Upper lobe of right lung (tissue), 1 donor: ENCODE measurements at regions not wholly inside any gene's neighbourhood (a gene's known extent, or its start where the extent isn't known, plus 50 kb on each side); places are given as distances from the start of the nearest gene placed in this dataset.
"Not testable (repeated sequence)": the region's sequence is repeated elsewhere in the genome, so short reads cannot be mapped to it uniquely, and the experiment has no call there.

Source experiments
- ATAC-seq: fragments of 200-7000 bp; cut with Tn5 transposase; one replicate; pipeline ENCODE4 v1.9.1; 2020; ENCODE audit warnings: mild to moderate bottlenecking, moderate library complexity
- DNase-seq: peaks from one replicate; pipeline ENCODE4 v3.0.0-alpha.2; 2020
- H3K27ac ChIP-seq: fragments of 200-600 bp; one replicate; pipeline ENCODE4 v1.8.0; 2022
- H3K27me3 ChIP-seq: fragments of 200-600 bp; one replicate; pipeline ENCODE4 v1.8.0; 2022; ENCODE audit warnings: mild to moderate bottlenecking
- H3K36me3 ChIP-seq: fragments of 200-600 bp; one replicate; pipeline ENCODE4 v1.8.0; 2022
- H3K4me1 ChIP-seq: fragments of 200-600 bp; one replicate; pipeline ENCODE4 v1.8.0; 2022
- H3K4me3 ChIP-seq: fragments of 200-600 bp; one replicate; pipeline ENCODE4 v1.8.0; 2022; ENCODE audit warnings: mild to moderate bottlenecking
- H3K9me3 ChIP-seq: fragments of 200-600 bp; one replicate; pipeline ENCODE4 v1.8.0; 2022
- intact Hi-C: fragments of 100-400 bp; cut with DNase I; formaldehyde crosslinking; loops from one replicate; pipeline ENCODE4 v1.11.0; 2022
- TF ChIP-seq, protein P1 (sequence below): fragments of 200-600 bp; IDR thresholded peaks from one replicate; pipeline ENCODE4 v1.8.0; 2022; ENCODE audit warnings: antibody characterized with exemption
- donor health status: DM: no; HTN: yes; CAD: no; lungs with severe emphysema.

DNA sequence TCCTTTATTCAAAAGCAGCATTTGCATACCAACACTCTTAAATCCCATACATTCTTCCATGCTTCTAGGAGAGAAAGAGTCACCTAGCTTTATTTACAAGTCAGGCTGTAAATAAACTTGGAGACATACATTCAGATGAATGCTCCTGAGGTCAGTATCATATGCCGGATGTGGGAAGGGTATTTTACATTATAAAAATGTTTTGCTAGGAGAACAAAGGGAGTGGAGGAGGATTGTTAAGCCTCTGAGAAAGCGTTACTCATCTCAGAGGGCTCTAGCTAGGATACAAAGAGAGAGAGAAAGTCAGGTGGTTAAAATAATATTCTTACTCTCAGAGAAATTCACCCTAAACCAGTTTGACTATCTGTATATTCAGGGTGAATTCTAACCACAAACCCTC is 300.9 kb upstream of the NPSR1 start:
- Histone ChIP-seq H3K27ac (no peak overlapping the region), H3K9me3 (no peaks in the 10 kb centered on the region), H3K4me3 (no peak overlapping the region), H3K4me1 (no peaks in the 10 kb centered on the region), H3K27me3 (no peaks in the 10 kb centered on the region), H3K36me3 (no peaks in the 10 kb centered on the region)
- intact Hi-C loops: no loop called here
- ATAC-seq (no peak), DNase-seq (no peak)
- TF ChIP-seq, protein P1, sequence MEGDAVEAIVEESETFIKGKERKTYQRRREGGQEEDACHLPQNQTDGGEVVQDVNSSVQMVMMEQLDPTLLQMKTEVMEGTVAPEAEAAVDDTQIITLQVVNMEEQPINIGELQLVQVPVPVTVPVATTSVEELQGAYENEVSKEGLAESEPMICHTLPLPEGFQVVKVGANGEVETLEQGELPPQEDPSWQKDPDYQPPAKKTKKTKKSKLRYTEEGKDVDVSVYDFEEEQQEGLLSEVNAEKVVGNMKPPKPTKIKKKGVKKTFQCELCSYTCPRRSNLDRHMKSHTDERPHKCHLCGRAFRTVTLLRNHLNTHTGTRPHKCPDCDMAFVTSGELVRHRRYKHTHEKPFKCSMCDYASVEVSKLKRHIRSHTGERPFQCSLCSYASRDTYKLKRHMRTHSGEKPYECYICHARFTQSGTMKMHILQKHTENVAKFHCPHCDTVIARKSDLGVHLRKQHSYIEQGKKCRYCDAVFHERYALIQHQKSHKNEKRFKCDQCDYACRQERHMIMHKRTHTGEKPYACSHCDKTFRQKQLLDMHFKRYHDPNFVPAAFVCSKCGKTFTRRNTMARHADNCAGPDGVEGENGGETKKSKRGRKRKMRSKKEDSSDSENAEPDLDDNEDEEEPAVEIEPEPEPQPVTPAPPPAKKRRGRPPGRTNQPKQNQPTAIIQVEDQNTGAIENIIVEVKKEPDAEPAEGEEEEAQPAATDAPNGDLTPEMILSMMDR: no peak

DNA sequence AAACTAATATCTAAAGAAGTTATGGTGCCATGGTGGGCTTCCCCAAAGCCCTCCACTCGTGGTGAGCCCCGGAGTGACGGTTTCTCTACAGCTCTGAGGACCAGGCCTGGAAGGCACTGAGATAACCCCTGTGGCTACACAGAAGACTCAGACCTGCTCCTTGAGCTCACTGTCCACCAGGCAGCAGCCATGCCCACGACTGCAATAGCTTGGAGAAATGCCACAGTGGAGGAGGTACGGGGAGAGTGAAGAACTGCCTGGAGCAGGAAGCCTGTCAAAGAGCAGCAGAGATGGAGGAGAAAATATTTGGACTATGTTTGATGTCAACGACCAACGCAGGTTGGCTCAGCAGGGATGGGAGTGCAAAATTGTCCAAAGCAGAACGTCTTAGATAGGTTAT is 300.1 kb upstream of the NPSR1 start:
- Histone ChIP-seq H3K9me3 (no peaks in the 10 kb centered on the region), H3K27ac (no peak overlapping the region), H3K4me3 (no peak overlapping the region), H3K27me3 (no peaks in the 10 kb centered on the region), H3K4me1 (no peaks in the 10 kb centered on the region), H3K36me3 (no peaks in the 10 kb centered on the region)
- DNase-seq (no peak), ATAC-seq (no peak)
- TF ChIP-seq, protein P1: no peak
- intact Hi-C loops: no loop called here

DNA sequence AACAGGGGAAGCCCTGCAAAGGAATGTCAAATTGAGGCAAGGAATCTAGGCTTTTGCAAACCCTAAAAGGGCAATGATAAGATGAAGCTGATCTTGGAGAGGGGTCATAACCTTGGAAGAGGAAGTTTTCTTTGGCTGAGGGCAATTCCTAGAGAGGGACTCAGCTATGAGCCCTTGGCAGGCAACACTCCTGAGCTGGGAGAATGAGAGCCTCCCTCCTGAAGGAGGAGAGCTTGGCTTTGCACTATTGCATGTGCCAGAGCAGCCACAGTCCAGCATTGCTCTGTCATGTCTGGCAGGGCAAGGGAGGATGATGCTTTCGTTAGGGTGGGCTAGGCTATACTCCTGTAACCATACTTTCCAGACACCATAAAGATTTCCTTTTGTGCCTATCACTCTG is 299.4 kb upstream of the NPSR1 start:
- ATAC-seq, intact Hi-C loops, H3K27me3 ChIP-seq, H3K4me1 ChIP-seq, DNase-seq, H3K27ac ChIP-seq, H3K4me3 ChIP-seq, H3K36me3 ChIP-seq, H3K9me3 ChIP-seq: not testable (repeated sequence)

- Histone ChIP-seq H3K27me3 (no peaks in the 10 kb centered on the region), H3K36me3 (no peaks in the 10 kb centered on the region), H3K27ac (no peak overlapping the region), H3K9me3 (no peaks in the 10 kb centered on the region), H3K4me1 (no peaks in the 10 kb centered on the region), H3K4me3 (no peak overlapping the region)
- TF ChIP-seq, protein P1: no peak
- DNase-seq (no peak), ATAC-seq (no peak)
- intact Hi-C loops: no loop called here
Observed at GRCh38 chr7:34361663-34362250, 296.3 kb upstream of the NPSR1 start.

- H3K27me3 ChIP-seq: no peaks in the 10 kb centered on the region
- DNase-seq (no peak), ATAC-seq (no peak)
- H3K4me1 ChIP-seq: no peaks in the 10 kb centered on the region
- H3K4me3 ChIP-seq: no peak overlapping the region
- H3K27ac ChIP-seq: no peak overlapping the region
- no peaks in the 10 kb centered on the region for H3K9me3 ChIP-seq
- intact Hi-C loops: no loop called here
- TF ChIP-seq, protein P1: no peak
- no peaks in the 10 kb centered on the region for H3K36me3 ChIP-seq
Observed at GRCh38 chr7:34362621-34363020, 295.4 kb upstream of the NPSR1 start.

- no peaks in the 10 kb centered on the region for H3K27me3 ChIP-seq
- H3K4me3 ChIP-seq: no peak overlapping the region
- DNase-seq (no peak), ATAC-seq (no peak)
- no peak overlapping the region for H3K27ac ChIP-seq
- TF ChIP-seq, protein P1: no peak
- no peaks in the 10 kb centered on the region for H3K9me3 ChIP-seq
- H3K36me3 ChIP-seq: no peaks in the 10 kb centered on the region
- H3K4me1 ChIP-seq: no peaks in the 10 kb centered on the region
- intact Hi-C loops: no loop called here
Observed at GRCh38 chr7:34364130-34364529, 293.9 kb upstream of the NPSR1 start.
